Upper lobe of left lung (tissue), 4 donors: ENCODE measurements at regions not wholly inside any gene's neighbourhood (a gene's known extent, or its start where the extent isn't known, plus 50 kb on each side); places are given as distances from the start of the nearest gene placed in this dataset.

Source experiments
- CTCF ChIP-seq, 6 experiments: fragments of 450-650 bp in 4 of 6; fragments of 200-600 bp in 2 of 6; sonication (generic) in 2 of 6; IDR thresholded peaks; one replicate each; pipeline ENCODE4 v1.5.1; 2016 to 2019; ENCODE audit warnings: antibody characterized with exemption in 6 of 6
- EP300 ChIP-seq, 4 donors: sonication (generic); formaldehyde crosslinking; IDR thresholded peaks; one replicate each; pipeline ENCODE4 v1.5.1; 2017; ENCODE audit warnings: antibody characterized with exemption in 4 of 4, control low read depth in 2 of 4
- POLR2A ChIP-seq, 4 donors: fragments of 450-650 bp; IDR thresholded peaks; one replicate each; pipeline ENCODE4 v1.5.1; 2016 to 2017; ENCODE audit warnings: antibody characterized with exemption in 4 of 4, mild to moderate bottlenecking in 2 of 4
- POLR2AphosphoS5 ChIP-seq, 2 donors: sonication (generic); formaldehyde crosslinking; IDR thresholded peaks; one replicate each; pipeline ENCODE4 v1.5.1; 2017; ENCODE audit warnings: antibody characterized with exemption in 2 of 2

DNA sequence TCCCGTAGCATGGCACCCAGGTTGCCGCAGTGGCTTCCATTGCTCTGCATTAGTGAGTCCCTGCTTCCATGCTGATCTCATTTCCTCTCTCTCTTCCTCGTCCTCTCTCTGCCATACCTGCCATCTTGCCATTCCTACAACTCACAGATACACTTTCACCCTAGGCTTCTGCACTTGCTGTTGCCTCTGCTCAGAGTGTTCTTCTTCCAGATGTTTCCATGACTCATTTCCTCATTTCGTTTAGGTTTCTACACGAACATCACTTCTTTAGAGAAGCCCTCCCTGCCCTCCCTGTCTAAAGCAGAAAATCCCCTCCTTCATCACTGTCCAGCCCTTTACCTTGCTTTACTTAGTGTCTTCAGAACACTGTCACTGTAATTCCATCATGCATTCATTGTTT, 115.2 kb upstream of the WWC1 start:
- no peak for TF ChIP-seq CTCF (IDR thresholded peaks at IDR 0.05)
- TF ChIP-seq EP300 (IDR thresholded peaks at IDR 0.05), result no peak
- TF ChIP-seq POLR2A (IDR thresholded peaks at IDR 0.05), result no peak
- no peak for TF ChIP-seq POLR2AphosphoS5 (IDR thresholded peaks at IDR 0.05)
